Suprapubic skin (tissue), 4 donors: ENCODE measurements at regions not wholly inside any gene's neighbourhood (a gene's known extent, or its start where the extent isn't known, plus 50 kb on each side); places are given as distances from the start of the nearest gene placed in this dataset.

Source experiments
- DNase-seq, 2 donors: peaks; one replicate each; pipeline ENCODE4 v3.0.0-alpha.2; 2019; ENCODE audit warnings: low spot score in 2 of 2
- H3K27ac ChIP-seq: fragments of 200-600 bp; sonication (generic); one replicate; pipeline ENCODE4 v1.5.1; 2019
- H3K27me3 ChIP-seq: fragments of 200-600 bp; sonication (generic); one replicate; pipeline ENCODE4 v1.5.1; 2019
- H3K36me3 ChIP-seq: fragments of 200-600 bp; sonication (generic); one replicate; pipeline ENCODE4 v1.5.1; 2019
- H3K4me1 ChIP-seq: fragments of 200-600 bp; sonication (generic); one replicate; pipeline ENCODE4 v1.5.1; 2019
- H3K4me3 ChIP-seq: fragments of 200-600 bp; sonication (generic); one replicate; pipeline ENCODE4 v1.5.1; 2019; ENCODE audit warnings: mild to moderate bottlenecking
- H3K9me3 ChIP-seq: fragments of 200-600 bp; sonication (generic); one replicate; pipeline ENCODE4 v1.5.1; 2019
- CTCF ChIP-seq, 2 donors: fragments of 200-600 bp in 1 of 2; fragments of 450-650 bp in 1 of 2; sonication (generic) in 1 of 2; IDR thresholded peaks; one replicate each; pipeline ENCODE4 v1.5.1; 2016 to 2019; ENCODE audit warnings: antibody characterized with exemption in 2 of 2, mild to moderate bottlenecking in 1 of 2, moderate library complexity in 1 of 2
- EP300 ChIP-seq: sonication (generic); formaldehyde crosslinking; IDR thresholded peaks from one replicate; pipeline ENCODE4 v1.6.1; 2017; ENCODE audit warnings: antibody characterized with exemption
- POLR2A ChIP-seq, 2 donors: fragments of 450-650 bp; IDR thresholded peaks; one replicate each; pipeline ENCODE4 v1.6.1; 2017; ENCODE audit warnings: antibody characterized with exemption in 2 of 2, mild to moderate bottlenecking in 2 of 2, moderate library complexity in 2 of 2
- POLR2AphosphoS5 ChIP-seq, 3 donors: sonication (generic); formaldehyde crosslinking; IDR thresholded peaks; one replicate each; pipeline ENCODE4 v1.6.1; 2017; ENCODE audit warnings: antibody characterized with exemption in 3 of 3
- WGBS: methylation state at CpG from one replicate; pipeline ENCODE4 v1.1.5; 2018; 5-methylcytosine and 5-hydroxymethylcytosine counted together

GRCh38 chrX:39425124-39425806, 624.0 kb downstream of the MID1IP1 start:
- no peak overlapping the region for H3K4me3 ChIP-seq
- TF ChIP-seq POLR2AphosphoS5 (IDR thresholded peaks at IDR 0.05), result no peak
- TF ChIP-seq EP300, result no peak
- no peak for TF ChIP-seq POLR2A (IDR thresholded peaks at IDR 0.05)
- no peak for TF ChIP-seq CTCF (IDR thresholded peaks at IDR 0.05)
- H3K4me1 ChIP-seq, result no peaks in the 10 kb centered on the region
- H3K9me3 ChIP-seq, result no peaks in the 10 kb centered on the region
- no peak for DNase-seq
- H3K27me3 ChIP-seq, result no peaks in the 10 kb centered on the region
- no peaks in the 10 kb centered on the region for H3K36me3 ChIP-seq
- WGBS, result 84% methylated on average over 2 of the region's 2 CpGs
- H3K27ac ChIP-seq, result no peak overlapping the region

- no peak for DNase-seq
- Histone ChIP-seq H3K36me3 (no peaks in the 10 kb centered on the region), H3K4me1 (no peaks in the 10 kb centered on the region), H3K4me3 (no peak overlapping the region), H3K27me3 (no peaks in the 10 kb centered on the region), H3K27ac (no peak overlapping the region), H3K9me3 (no peaks in the 10 kb centered on the region)
- TF ChIP-seq POLR2A (IDR thresholded peaks at IDR 0.05) (no peak), POLR2AphosphoS5 (IDR thresholded peaks at IDR 0.05) (no peak), EP300 (no peak), CTCF (IDR thresholded peaks at IDR 0.05) (no peak)
- 88% methylated on average over 6 of the region's 6 CpGs for WGBS
Observed at GRCh38 chrX:39426101-39426500, 624.8 kb downstream of the MID1IP1 start.

DNA sequence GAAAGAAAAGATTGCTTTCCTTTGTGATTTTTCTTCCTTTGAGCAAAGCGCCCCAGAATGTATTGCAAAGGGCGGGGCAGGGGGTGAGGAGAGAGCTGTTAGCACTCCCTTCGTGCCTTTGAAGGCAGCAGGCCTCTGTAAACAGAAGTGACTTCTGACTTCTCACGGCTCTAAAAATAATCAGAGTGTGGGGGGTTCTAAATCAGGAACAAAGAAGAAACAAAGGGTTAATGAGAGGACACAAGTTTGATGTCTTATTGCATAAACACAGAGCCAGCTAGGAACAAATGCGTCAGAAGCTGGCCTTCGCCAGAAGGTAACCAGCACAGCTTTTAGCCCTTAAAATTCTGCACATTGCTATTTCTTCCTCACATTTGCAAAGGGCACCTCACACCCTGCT, 626.2 kb downstream of the MID1IP1 start:
- DNase-seq, result no peak
- H3K9me3 ChIP-seq, result no peaks in the 10 kb centered on the region
- TF ChIP-seq EP300 (no peak), POLR2AphosphoS5 (IDR thresholded peaks at IDR 0.05) (no peak), CTCF (IDR thresholded peaks at IDR 0.05) (no peak), POLR2A (IDR thresholded peaks at IDR 0.05) (no peak)

GRCh38 chrX:39427906-39428305, 626.6 kb downstream of the MID1IP1 start:
- Histone ChIP-seq H3K9me3 (no peaks in the 10 kb centered on the region), H3K27me3 (no peaks in the 10 kb centered on the region), H3K36me3 (no peaks in the 10 kb centered on the region), H3K4me3 (no peak overlapping the region), H3K4me1 (no peaks in the 10 kb centered on the region), H3K27ac (no peak overlapping the region)
- DNase-seq, result no peak
- WGBS, result 70% methylated on average over 3 of the region's 3 CpGs
- TF ChIP-seq POLR2A (IDR thresholded peaks at IDR 0.05), result no peak
- TF ChIP-seq EP300, result no peak
- TF ChIP-seq CTCF (IDR thresholded peaks at IDR 0.05), result no peak
- no peak for TF ChIP-seq POLR2AphosphoS5 (IDR thresholded peaks at IDR 0.05)

More for the DNA sequence above, 626.2 kb downstream of the MID1IP1 start:
- Histone ChIP-seq H3K4me3 (no peak overlapping the region), H3K36me3 (no peaks in the 10 kb centered on the region), H3K27me3 (no peaks in the 10 kb centered on the region), H3K4me1 (no peaks in the 10 kb centered on the region), H3K27ac (no peak overlapping the region)
- 70% methylated on average over 6 of the region's 6 CpGs for WGBS

DNA sequence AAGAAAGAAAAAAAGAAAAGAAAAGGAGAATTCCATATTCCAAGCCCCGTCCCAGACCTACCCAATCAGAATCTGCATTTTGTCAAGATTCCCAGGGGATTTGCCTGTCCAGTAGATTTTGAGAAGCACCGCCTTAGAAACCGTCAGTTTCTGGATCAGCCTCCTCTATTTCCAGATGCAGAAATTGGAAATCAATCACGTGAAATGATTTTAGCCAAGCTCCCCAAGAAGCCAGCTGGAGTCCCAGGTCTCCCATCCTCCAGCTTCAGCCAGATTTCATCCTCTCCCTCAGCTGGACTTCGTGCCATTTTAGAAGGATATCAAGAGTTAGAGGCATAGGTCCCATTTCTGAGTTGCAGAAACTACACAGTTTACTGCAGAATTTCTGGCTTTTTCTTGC, 629.3 kb downstream of the MID1IP1 start:
- TF ChIP-seq EP300 (no peak), CTCF (IDR thresholded peaks at IDR 0.05) (no peak), POLR2AphosphoS5 (IDR thresholded peaks at IDR 0.05) (no peak), POLR2A (IDR thresholded peaks at IDR 0.05) (no peak)
- 77% methylated on average over 5 of the region's 5 CpGs for WGBS
- Histone ChIP-seq H3K9me3 (no peaks in the 10 kb centered on the region), H3K27ac (no peak overlapping the region), H3K4me1 (no peaks in the 10 kb centered on the region), H3K36me3 (no peaks in the 10 kb centered on the region), H3K4me3 (no peak overlapping the region), H3K27me3 (no peaks in the 10 kb centered on the region)
- DNase-seq, result no peak
